Activated CD4-positive, CD25-positive, alpha-beta regulatory T cell treated with anti-CD3 and anti-CD28 coated beads, Interleukin-2, amount 50 U/mL, for 72 hours (primary cell): ENCODE measurements at regions not wholly inside any gene's neighbourhood (a gene's known extent, or its start where the extent isn't known, plus 50 kb on each side); places are given as distances from the start of the nearest gene placed in this dataset.
"Not testable (repeated sequence)": the region's sequence is repeated elsewhere in the genome, so short reads cannot be mapped to it uniquely, and the experiment has no call there.

Experiments
- DNase-seq: peaks from one replicate; pipeline ENCODE4 v3.0.0; 2021

DNA sequence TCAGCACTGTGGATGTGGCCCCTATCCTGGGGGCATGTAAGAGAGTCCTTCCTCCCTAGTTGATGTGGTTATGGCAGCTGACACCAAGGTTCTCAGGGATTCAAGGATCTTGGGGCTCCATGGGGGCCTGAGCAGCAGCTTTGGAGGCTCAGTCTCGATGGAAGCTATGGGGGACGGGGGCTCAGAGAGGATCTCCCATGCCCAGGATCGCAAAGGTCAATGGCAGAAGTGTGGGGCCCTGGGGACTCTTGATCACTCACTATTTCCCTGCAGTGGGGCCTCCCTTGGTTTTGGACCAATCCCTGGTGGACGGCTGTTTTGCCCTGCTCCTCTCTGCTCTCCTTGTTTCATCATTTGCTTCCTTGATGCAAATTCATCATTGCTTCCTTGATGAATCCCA, 885.9 kb downstream of the CDH8 start:
- DNase-seq, result no peak

DNA sequence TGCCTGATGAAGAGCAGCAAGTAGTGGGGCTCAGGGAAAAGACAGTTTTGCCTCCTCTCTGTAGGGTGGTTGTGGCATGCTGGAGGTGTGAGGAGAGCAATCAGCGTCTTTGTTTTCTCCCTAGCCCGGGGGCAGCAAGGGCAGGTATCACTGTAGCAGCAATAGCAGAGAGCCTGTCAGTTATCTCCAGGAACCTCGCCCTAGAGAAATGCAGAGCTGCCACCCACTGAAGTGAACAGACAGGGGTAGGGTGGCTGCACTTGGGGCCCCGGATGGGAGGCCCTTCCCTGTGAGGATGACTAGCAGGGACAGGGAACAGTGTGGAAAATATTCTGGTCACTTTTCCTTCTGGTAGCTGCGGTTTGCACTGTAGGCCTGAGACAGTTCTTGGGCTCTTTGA, 886.5 kb downstream of the CDH8 start:
- DNase-seq, result no peak

DNA sequence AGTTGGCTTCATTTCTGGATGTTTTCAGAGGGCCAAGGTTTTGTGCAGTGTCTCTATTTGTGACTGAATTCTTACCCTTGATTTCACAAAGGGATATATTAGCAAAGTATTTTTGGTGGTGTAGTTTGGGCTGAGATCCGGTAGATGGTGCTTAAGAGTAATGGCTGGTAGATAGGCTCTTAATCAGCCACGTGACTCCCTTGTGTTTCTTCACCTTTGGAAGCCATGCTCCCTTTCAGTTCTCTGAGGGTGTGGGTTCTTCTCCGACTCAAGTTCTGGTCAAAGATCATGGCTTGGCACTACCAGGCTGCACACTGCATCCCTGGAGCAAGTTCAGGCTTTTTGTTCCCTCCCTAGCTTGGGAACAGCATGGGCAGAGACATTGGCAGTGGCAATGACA, 887.3 kb downstream of the CDH8 start:
- DNase-seq, result no peak

DNA sequence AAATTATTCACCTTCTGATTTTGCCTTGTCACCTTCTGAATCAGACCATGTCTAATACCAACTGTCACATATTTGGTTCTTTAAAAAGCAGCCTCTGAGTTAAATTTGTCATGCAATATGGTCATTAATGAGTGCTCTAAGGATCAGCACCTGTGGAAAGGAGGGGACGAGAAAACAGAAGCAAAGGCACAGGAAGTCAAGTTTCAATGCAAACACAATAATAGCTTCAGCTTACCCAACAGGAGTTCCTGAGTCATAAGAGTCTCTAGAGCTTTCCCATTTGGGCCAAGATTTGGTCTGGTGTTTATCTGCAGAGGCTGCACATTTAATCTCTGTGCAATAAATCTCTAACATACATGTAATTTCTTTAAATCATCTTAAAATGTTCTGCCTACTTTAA, 889.8 kb downstream of the CDH8 start:
- no peak for DNase-seq

DNA sequence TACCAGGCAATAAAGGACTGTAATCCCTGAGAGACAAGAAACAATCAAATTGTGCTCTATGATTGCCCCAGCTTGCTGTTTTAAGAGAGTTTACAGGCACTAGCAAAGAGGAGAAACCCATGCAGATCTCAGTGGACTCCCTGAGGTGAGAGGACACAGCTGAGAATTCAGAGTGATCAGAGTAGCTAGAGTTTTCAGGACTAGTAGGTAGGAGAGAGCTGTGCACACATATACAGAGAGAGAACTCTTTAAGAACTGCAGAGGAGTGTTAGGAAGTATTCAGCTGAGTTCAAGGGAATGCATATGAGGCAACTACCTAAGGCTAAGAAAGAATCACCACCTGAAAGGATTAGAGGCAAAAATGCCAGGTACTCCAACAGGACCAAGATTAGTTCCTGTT, 904.8 kb downstream of the CDH8 start:
- no peak for DNase-seq

DNA sequence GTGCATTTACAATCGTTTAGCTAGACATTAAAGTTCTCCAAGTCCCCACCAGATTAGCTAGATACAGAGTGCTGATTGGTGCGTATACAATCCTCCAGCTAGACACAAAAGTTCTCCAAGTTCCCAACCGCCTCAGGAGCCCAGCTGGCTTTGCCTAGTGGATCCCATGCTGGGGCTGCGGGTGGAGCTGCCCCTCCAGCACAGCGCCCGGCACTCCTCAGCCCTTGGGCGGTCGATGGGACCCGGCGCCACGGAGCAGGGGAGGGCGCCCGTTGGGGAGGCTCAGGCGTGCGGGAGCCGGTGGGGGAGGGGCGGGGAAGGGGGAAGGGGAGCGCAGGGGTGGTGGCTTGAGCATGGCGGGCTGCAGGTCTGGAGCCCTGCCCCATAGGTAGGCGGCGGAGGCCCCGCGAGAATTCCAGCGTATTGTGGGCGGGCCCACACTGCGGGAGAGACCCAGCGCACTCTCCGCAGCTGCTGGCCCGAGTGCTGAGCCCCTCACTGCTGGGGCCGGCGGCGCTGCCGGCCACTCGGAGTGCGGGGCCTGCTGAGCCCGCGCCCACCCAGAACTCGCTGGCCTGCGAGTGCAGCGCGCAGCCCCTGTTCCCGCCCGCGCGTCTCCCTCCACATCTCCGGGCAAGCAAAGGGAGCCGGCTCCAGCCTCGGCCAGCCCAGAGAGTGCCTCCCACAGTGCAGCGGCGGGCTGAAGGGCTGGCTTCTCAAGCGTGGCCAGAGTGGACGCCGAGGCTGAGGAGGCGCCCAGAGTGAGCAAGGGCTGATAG, 907.5 kb downstream of the CDH8 start:
- DNase-seq, result no peak

DNA sequence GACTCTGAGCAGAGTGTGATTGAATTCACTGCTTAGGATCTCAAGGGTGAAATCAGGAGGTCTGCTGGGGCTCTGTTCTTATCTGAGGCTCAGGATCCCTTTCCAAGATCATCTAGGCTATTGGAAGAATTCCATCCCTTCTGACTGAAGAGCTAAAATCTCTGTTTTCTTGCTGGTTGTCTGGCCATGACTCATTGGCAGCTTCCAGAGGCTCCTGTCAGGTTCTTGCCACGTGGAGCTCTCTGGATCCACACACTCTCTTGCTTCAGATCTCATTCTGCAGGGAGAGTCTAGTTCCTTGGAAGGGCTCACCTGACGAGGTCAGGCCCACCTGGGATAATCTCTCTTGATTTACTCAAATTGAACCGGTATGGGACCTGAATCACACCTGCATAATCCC, 930.7 kb downstream of the CDH8 start:
- DNase-seq, result no peak

DNA sequence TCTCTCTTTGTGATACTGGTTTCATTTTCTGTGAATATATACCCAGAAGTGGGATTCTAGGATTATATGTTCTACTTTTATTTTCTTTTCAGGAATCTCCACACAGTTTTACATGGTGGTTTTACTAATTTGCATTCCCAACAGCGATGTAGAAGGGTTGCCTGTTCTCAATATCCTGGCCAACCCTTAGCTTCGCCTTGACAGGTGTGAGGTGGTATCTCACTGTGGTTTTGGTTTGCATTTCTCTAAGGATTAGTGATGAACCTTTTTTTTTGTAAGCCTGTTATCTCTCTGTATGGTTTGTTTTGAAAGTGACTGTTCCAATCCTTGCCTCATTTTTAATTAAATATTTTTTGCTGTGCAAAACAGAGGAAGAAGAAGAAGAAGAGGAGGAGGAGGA, 937.7 kb downstream of the CDH8 start:
- no peak for DNase-seq

DNA sequence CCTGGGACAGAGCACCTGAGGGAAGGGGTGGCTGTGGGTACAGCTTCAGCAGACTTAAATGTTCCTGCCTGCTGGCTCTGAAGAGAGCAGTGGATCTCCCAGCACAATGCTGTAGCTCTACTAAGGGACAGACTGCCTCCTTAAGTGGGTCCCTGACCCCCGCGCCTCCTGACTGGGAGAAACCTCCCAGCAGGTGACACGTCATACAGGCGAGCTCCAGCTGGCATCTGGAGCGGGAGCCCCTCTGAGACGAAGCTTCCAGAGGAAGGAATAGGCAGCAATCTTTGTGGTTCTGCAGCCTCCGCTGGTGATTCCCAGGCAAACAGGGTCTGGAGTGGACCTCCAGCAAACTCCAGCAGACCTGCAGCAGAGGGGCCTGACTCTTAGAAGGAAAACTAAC, 944.9 kb downstream of the CDH8 start:
- DNase-seq, result not testable (repeated sequence)

DNA sequence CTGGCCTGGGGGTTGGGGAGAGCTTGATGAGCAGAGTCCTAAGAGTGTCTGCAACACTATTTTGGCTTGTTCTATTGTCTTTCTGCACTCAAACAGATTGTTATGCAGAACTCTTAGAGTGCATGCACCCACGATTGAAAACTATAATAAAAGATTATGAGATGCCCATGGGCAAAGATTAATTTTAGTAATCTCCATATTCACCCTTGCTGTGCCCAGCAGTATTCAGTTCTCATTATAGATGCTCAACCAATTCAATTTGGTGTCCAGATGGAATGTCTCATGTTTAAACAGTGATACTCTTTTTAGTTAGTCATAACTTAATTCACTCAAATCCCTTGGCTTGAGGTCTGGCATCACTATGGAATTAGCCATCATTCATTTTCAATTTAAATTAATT, 952.5 kb downstream of the CDH8 start:
- DNase-seq, result no peak

DNA sequence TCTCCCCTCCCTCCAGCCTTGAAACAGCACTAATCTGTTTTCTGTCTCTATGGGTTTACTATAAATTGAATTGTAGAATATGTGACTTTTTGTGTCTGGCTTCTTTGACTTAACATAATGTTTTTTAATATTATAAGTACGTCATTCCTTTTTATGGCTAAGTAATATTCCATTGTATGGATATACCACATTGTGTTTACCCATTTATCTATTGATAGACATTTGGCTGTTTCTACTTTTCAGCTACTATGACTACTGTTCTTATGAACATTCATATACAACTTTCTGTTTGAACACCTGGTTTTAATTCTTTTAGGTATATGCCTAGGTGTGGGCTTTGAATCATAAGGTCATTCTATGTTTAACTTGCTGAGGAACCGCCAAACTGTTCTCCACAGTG, 961.9 kb downstream of the CDH8 start:
- no peak for DNase-seq

DNA sequence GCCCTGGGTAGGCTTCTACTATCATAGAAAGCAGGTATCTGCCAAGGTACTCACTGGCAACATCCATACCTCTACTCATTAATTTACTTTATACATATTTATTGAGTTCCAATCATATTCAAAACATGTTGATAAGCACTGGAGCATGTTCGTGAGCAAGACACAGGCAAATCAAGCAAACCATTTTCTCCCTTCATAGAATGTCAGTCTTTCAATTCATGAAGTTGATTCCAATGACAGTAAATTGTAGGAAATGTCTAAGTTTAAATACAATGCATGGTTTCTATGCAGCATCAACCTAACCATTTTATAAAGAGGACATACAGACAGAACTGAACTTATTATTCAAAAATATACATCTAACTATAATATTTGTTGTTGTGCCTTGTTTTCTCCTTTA, 978.6 kb downstream of the CDH8 start:
- DNase-seq, result no peak

DNA sequence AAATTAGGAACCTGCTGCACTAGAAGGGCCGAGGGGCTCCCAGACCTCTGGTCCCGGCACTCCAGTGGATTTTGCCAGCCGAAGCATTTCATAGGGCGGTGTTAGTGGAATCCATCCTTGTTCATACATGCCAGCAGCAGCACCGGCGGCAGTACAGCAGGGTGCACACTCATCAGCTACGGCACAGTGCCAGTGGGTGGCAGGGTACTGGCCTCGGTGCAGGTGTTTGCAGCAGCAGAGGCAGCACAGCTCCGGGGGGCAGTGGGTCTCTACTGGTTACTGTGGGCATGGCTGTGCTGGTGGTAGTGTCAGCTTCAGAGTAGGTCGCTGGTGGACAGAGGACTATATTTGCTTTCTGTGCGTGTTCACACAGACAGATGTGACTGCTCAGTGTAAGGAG, 985.7 kb downstream of the CDH8 start:
- no peak for DNase-seq

DNA sequence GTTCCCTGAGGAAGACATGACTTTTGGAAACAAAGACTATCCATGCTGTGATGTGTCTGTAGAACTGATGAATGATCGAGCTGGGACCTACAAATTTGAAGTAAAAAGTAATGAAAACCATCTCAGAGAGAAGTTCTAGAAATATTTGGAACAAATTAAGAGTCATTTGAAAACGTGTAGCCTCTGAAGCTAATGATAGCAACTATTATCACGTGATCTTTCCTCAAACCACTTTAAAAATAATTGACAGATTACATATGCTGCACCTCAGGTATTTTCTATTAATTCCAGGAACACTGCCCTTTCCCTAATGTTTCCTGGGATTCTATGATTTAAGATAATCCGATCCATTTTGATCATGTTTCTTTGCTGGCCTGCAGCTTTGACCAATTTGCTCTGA, 990.3 kb downstream of the CDH8 start:
- DNase-seq, result no peak

DNA sequence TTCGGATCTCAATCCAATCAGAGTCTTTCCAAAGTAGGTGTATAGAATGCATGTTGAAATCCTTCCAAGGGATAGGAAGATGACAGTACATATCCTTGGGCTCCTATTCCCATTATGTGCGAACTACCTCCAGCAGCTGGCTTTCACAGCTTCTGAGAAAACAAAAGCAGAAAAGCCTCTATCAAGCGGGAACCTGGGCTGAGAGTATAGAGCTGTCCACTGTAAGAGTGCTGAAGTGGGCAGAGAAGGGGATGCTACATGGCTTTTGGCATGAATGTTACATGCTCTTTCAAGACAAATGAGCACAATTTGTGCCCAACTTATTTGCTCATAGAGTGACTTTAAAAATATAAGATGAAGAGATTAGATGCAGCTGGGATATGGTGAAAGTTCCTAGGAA, 993.5 kb downstream of the CDH8 start:
- DNase-seq, result no peak

DNA sequence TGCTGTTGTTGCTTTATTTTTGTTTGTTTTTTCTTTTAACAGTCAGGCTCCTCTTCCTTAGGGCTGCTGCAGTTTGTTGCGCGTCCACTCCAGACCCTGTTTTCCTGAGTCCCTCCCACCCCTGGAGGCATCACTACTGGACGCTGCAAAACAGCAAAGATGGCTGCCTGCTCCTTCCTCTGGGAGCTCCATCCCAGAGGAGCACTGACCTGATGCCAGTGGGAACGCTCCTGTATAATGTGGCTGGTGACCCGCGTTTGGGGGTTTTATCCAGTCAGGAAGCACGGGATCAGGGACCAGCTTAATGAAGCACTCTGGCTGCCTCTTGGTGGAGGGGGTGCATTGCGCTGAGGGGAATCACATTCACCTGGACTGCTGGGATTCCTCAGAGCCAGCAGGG, 1005.6 kb downstream of the CDH8 start:
- no peak for DNase-seq

DNA sequence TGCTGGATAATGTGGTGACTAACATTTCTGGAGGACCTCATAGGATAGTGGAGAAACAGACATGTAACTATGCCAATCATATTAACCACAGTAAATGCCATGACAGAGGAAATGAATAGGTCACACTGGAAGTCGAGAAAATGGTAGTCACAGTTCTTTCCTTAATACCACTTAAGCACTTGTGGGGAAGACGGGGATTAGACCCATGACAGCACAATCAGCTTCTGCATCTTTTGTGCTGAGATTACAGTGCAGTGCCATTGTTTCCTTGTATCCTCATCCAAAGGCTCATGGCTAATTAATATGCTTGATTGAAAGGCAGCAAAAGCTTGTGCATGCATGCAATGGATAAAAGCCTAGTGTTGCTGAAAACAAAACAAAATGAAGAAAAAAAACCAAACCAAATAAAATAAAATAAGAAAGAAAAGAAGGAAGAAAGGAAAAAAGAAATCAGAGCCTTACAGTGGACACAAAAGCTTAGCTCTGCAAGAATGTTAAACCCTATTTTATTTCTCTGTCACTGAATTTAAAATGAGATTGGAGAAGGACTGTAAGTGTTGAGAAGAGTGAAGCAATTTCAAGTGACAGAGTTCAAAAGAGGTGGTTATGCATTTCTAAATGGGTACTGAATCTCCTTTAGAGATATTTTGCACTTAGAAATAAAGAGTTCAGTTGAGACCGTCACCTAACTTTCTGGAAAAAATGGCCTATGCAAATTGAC, 1011.9 kb downstream of the CDH8 start:
- no peak for DNase-seq

DNA sequence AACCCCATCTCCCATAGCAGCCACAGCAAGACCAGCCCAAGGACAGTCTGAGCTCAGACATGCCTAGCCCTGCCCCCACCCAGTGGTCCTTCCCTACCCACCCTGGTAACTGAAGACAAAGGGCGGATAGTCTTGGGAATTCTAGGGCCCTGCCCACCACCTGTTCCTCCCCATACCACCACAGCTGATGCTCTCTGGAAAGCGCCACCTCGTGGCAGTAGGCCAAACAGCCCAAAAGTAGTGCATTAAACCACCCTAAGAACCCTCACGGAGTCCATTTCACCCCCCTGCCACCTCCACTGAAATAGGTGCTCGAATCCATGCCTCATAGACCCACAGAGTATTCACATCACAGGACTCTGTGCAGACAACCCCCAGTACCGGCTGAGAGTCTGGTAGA, 1021.4 kb downstream of the CDH8 start:
- DNase-seq, result no peak

DNA sequence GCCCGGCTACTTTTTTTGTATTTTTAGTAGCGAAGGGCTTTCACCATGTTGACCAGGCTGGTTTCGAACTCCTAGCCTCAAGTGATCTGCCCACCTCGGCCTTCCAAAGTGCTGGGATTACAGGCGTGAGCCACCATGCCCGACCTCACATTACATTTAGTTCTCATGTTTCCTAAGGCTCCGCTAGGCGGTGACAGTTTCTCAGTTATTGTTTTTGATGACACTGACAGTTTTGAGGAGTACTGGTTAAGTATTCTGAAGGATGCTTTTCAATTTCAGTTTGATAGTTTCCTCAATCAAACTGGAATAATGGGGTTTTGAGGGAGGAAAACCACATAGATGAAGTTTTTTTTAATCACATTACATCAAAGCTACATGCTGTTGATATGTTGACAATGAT, 1028.5 kb downstream of the CDH8 start:
- no peak for DNase-seq

DNA sequence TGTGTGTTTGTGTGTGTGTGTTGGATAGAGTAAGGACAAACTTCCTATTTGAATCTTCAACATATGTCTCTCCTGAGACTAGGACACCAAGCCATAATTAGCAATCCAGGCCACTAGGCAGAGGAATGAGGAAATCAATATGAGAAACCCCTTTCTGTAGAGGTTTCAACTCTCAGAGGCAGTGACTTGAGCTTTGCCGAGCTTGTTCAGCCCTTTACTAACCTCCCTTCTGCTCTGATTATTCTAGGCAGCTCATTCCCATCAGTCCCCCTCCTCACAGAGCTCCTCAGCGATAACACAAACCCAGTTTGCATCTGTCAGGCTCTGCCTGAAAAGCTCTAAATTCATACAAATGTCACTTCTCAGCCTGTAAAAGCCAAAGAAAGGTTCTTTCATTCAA, 1030.3 kb downstream of the CDH8 start:
- DNase-seq, result no peak

DNA sequence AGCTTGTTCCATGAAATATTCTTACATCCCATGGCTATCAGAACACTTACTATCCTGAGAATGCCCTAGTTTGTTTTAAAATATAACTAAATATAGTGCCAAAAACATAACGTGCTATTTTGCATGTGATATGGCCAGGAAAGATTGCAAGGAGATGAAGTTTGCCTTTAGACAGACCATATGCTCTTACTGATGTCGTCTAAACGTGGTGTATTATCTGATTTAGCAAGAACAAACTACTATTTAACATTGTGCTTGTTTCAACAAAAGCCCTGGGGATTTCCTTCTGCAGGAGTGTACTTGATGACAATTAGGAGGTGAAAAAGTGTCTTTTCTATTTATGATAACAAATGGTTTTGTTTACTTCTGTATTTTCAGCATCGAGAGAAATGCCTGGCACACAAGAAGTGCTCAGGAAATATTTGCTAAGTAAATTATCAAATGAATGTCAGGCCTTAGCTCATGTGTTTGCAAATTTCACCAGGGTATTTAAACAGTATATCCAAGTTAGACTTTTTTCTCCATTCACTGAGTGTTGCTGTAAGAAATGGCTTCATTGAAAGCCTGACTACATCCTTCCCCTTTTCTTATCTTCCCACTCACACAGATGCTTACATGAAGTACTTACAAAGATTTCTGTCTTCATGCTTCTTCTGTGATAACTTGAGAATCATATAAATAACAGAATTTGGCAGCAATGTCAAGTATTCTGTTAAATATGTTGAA, 1033.6 kb downstream of the CDH8 start:
- DNase-seq, result no peak

DNA sequence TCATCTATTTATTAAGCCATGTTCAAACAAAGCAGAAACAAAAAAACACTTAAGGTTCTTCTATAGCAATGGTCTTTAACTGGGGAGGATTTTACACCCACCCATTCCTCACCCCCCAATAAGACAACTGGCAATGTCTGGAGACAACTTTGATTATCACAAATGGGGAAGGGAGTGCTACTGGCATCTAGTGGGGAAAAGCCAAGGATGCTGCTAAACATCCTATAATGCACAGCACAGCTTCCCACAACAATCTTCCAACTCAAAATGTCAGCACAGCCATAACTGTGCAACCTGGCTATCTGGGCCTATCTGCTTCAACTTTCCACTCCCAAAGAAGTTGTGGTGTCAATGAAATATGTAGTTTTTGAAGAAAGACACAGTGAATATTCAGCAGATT, 1044.4 kb downstream of the CDH8 start:
- no peak for DNase-seq

DNA sequence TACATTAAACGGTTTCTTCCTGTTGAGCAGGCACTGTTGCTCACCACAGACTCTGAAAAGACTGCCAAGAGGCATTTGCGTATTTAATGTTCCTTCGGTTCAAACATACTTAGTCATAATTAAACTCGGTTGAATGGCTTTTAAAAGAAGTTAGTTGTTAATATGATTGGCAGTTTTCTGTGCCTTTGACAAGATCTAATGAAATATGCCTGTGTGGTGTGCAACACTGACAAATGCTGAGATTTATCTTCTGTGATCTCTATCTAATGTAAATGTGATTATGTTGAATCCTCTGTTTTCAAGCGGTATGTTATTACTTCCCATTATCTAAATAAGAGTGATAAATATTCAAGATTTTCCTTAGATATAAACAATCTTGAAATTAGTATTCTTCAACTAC, 1046.6 kb downstream of the CDH8 start:
- no peak for DNase-seq

DNA sequence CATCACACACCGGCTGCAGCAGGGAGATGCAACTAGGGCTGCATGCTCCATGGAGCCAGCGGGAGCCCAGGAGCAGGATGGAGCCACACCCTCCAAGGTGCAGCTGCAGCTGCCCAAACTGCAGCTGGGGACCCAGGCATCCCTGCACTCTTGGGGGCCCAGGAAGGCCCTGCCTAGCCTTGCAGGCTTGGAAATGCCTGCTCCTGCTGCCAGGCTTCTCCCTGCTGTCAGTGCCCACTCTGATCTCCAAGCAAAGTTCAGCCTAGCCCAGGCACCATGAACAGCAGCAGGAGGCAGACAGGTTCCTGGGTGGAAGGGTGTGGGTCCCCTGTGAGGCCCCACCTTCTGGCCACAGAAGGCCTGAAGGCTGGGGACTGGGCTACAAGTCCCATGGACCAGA, 1057.1 kb downstream of the CDH8 start:
- DNase-seq, result no peak
